Spleen (tissue), 11 donors: ENCODE measurements at regions not wholly inside any gene's neighbourhood (a gene's known extent, or its start where the extent isn't known, plus 50 kb on each side); places are given as distances from the start of the nearest gene placed in this dataset.

Source experiments
- DNase-seq: peaks from one replicate; pipeline ENCODE4 v3.0.0-alpha.2; 2020
- H3K27ac ChIP-seq, 8 donors: fragments of 200-600 bp; sonication (generic) in 7 of 8; 1 replicate in 4 of 8; 2 replicates in 4 of 8; pipeline versions ENCODE4 v1.5.0 to v1.8.0; 2016 to 2021; ENCODE audit warnings: inconsistent platforms in 4 of 8, mild to moderate bottlenecking in 4 of 8, moderate library complexity in 1 of 8
- H3K27me3 ChIP-seq, 7 donors: fragments of 200-600 bp; sonication (generic) in 6 of 7; replicated peaks in 1 of 7; 1 replicate in 4 of 7; 2 replicates in 3 of 7; pipeline versions ENCODE4 v1.5.0 to v1.8.0; 2016 to 2021; ENCODE audit warnings: inconsistent platforms in 3 of 7, mild to moderate bottlenecking in 1 of 7
- H3K36me3 ChIP-seq, 6 donors: fragments of 200-600 bp; sonication (generic) in 5 of 6; 1 replicate in 4 of 6; 2 replicates in 2 of 6; pipeline versions ENCODE4 v1.5.0 to v1.8.0; 2016 to 2021; ENCODE audit warnings: inconsistent platforms in 2 of 6
- H3K4me1 ChIP-seq, 6 donors: fragments of 200-600 bp; sonication (generic) in 5 of 6; 1 replicate in 3 of 6; 2 replicates in 3 of 6; pipeline versions ENCODE4 v1.5.0 to v1.8.0; 2016 to 2021; ENCODE audit warnings: inconsistent platforms in 3 of 6
- H3K4me3 ChIP-seq, 8 donors: fragments of 200-600 bp; sonication (generic) in 7 of 8; 1 replicate in 4 of 8; 2 replicates in 4 of 8; pipeline versions ENCODE4 v1.5.0 to v1.8.0; 2016 to 2021; ENCODE audit warnings: inconsistent platforms in 4 of 8, mild to moderate bottlenecking in 4 of 8, moderate library complexity in 2 of 8
- H3K9me3 ChIP-seq, 8 donors: fragments of 200-600 bp; sonication (generic) in 7 of 8; 1 replicate in 4 of 8; 2 replicates in 4 of 8; pipeline versions ENCODE4 v1.5.0 to v1.8.0; 2016 to 2021; ENCODE audit warnings: inconsistent platforms in 4 of 8
- POLR2A ChIP-seq, 3 donors: fragments of 450-650 bp; IDR thresholded peaks; one replicate each; pipeline ENCODE4 v1.5.1; 2017; ENCODE audit warnings: antibody characterized with exemption in 3 of 3, mild to moderate bottlenecking in 1 of 3
- POLR2AphosphoS5 ChIP-seq, 3 donors: sonication (generic); formaldehyde crosslinking; IDR thresholded peaks; one replicate each; pipeline ENCODE4 v1.5.1; 2017; ENCODE audit warnings: antibody characterized with exemption in 3 of 3
- WGBS, 5 donors: extraction: QIAGEN DNeasy Blood & Tissue Kit in 3 of 5; methylation state at CpG; one replicate each; pipeline versions ENCODE4 v1.1.5 to v1.1.7; 2013 to 2018; 5-methylcytosine and 5-hydroxymethylcytosine counted together
- intact Hi-C: fragments of 100-400 bp; cut with DNase I; formaldehyde crosslinking; loops from one replicate; pipeline ENCODE4 v1.15.0; 2023; ENCODE audit warnings: low total_unique reads
- TF ChIP-seq, protein P1 (sequence below), 11 experiments: fragments of 200-600 bp in 7 of 11; fragments of 450-650 bp in 4 of 11; sonication (generic) in 4 of 11; IDR thresholded peaks in 8 of 11; conservative IDR thresholded peaks in 3 of 11; 1 replicate in 7 of 11; 2 replicates in 4 of 11; pipeline versions ENCODE4 v1.4.0 to v1.8.0; 2016 to 2021; ENCODE audit warnings: antibody characterized with exemption in 11 of 11, inconsistent platforms in 4 of 11, mild to moderate bottlenecking in 1 of 11
- donor health status: healthy with polysubstance abuse.
- donor health status: DM: no; HTN: no; CAD: no; lungs with moderate emphysema.
- donor health status: DM: no; HTN: no; CAD: no.
- donor health status: Bipolar disorder and iron deficiency.
- donor health status: healthy.
- donor health status: DM: no; HTN: no; CAD: no.
- donor health status: DM: yes; HTN: yes; CAD: no.

GRCh38 chr12:61385771-61386170 lies 874.4 kb upstream of the USP15 start:
- H3K9me3 ChIP-seq, result peaks cover 0 to 34% (median 16%) of the 10 kb centered on the region in 8 donors
- H3K27me3 ChIP-seq, result no peaks in the 10 kb centered on the region
- no peaks in the 10 kb centered on the region for H3K4me1 ChIP-seq
- H3K36me3 ChIP-seq, result no peaks in the 10 kb centered on the region
- DNase-seq, result no peak
- intact Hi-C loops, result no loop called here
- no peak for TF ChIP-seq POLR2A (IDR thresholded peaks at IDR 0.05)
- TF ChIP-seq, protein P1, sequence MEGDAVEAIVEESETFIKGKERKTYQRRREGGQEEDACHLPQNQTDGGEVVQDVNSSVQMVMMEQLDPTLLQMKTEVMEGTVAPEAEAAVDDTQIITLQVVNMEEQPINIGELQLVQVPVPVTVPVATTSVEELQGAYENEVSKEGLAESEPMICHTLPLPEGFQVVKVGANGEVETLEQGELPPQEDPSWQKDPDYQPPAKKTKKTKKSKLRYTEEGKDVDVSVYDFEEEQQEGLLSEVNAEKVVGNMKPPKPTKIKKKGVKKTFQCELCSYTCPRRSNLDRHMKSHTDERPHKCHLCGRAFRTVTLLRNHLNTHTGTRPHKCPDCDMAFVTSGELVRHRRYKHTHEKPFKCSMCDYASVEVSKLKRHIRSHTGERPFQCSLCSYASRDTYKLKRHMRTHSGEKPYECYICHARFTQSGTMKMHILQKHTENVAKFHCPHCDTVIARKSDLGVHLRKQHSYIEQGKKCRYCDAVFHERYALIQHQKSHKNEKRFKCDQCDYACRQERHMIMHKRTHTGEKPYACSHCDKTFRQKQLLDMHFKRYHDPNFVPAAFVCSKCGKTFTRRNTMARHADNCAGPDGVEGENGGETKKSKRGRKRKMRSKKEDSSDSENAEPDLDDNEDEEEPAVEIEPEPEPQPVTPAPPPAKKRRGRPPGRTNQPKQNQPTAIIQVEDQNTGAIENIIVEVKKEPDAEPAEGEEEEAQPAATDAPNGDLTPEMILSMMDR (IDR thresholded peaks at IDR 0.05 in 8 of 11, conservative IDR thresholded peaks at IDR 0.05 in 3 of 11), result no peak
- no peak for TF ChIP-seq POLR2AphosphoS5 (IDR thresholded peaks at IDR 0.05)
- no peak overlapping the region for H3K27ac ChIP-seq
- H3K4me3 ChIP-seq, result no peak overlapping the region

DNA sequence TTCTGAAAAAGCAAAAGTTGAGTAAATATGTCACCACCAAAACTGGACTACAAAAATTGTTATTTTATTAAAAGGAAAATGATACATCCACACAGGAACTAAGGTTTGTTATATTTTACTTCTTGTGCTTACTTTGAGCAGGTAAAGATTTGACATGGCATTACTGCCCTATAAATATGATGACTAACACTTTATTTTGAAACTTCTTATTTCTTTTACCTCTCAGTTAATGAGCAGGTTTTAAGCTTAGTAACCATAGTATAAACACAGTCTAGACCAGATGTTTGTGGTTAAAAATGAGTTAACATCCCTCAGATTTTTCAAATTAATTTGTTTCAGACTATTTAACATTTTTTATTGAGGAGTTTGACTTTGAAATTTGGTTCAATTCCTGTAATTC lies 862.5 kb upstream of the USP15 start:
- H3K36me3 ChIP-seq, result no peaks in the 10 kb centered on the region
- no peaks in the 10 kb centered on the region for H3K4me1 ChIP-seq
- TF ChIP-seq POLR2A (IDR thresholded peaks at IDR 0.05) (no peak), POLR2AphosphoS5 (IDR thresholded peaks at IDR 0.05) (no peak)
- TF ChIP-seq, protein P1 (IDR thresholded peaks at IDR 0.05 in 8 of 11, conservative IDR thresholded peaks at IDR 0.05 in 3 of 11), result no peak
- no peak overlapping the region for H3K27ac ChIP-seq
- H3K9me3 ChIP-seq, result peaks cover 0 to 8% (median 0%) of the 10 kb centered on the region in 8 donors
- no peak for DNase-seq
- no peak overlapping the region for H3K4me3 ChIP-seq
- intact Hi-C loops, result no loop called here
- no peaks in the 10 kb centered on the region for H3K27me3 ChIP-seq

DNA sequence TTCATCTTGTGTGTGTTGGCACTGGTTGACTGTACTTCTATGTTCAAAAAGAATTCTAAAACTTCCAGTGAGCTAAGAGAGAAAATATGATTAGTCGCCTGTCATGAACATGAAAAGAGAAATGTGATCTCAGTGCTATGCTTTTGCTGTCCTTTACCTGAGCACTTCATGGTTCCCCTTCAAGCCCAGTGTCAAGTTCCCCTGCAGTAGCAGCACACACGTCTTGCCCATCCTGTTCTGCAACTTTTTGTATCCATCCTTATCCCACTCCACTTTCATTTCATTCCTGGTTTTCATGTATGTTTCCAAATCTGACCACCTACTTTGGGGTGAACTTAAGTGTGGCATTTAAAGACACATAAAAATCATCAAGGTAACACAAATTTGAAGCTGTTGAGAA lies 848.0 kb upstream of the USP15 start:
- Histone ChIP-seq H3K27me3 (no peaks in the 10 kb centered on the region), H3K4me1 (no peaks in the 10 kb centered on the region), H3K27ac (no peak overlapping the region), H3K4me3 (no peak overlapping the region), H3K9me3 (peaks cover 0 to 8% (median 1%) of the 10 kb centered on the region in 8 donors), H3K36me3 (no peaks in the 10 kb centered on the region)
- WGBS, 5 donors, result 64 to 77% (median 70%) methylated on average over 2 of the region's 2 CpGs
- intact Hi-C loops, result no loop called here
- TF ChIP-seq POLR2A (IDR thresholded peaks at IDR 0.05) (no peak), POLR2AphosphoS5 (IDR thresholded peaks at IDR 0.05) (no peak)
- TF ChIP-seq, protein P1 (IDR thresholded peaks at IDR 0.05 in 8 of 11, conservative IDR thresholded peaks at IDR 0.05 in 3 of 11), result no peak
- no peak for DNase-seq

DNA sequence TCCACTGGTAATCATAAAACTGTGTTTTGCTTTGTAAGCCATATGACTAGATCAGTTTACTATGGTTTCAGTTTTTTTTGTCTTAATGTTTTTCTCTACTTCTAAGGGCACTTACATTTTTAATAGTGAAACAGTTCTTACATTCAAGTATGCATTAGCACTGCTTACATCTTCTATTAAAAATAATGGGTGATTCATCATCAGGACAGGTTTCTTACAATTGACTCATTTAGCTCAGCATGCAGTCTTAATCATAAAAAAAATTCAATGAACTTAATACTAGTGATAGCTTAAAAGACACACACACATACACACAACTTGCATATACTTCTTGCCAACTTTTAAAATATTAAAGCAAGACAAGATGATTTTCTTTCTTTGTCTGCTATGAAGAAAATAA lies 845.7 kb upstream of the USP15 start:
- H3K36me3 ChIP-seq, result no peaks in the 10 kb centered on the region
- peaks cover 0 to 8% (median 0%) of the 10 kb centered on the region in 8 donors for H3K9me3 ChIP-seq
- no peak for DNase-seq
- H3K27me3 ChIP-seq, result no peaks in the 10 kb centered on the region
- no peak overlapping the region for H3K27ac ChIP-seq
- H3K4me3 ChIP-seq, result no peak overlapping the region
- intact Hi-C loops, result no loop called here
- TF ChIP-seq, protein P1 (IDR thresholded peaks at IDR 0.05 in 8 of 11, conservative IDR thresholded peaks at IDR 0.05 in 3 of 11), result no peak
- TF ChIP-seq POLR2A (IDR thresholded peaks at IDR 0.05) (no peak), POLR2AphosphoS5 (IDR thresholded peaks at IDR 0.05) (no peak)
- no peaks in the 10 kb centered on the region for H3K4me1 ChIP-seq
